Activated T-helper 9 cell treated with anti-CD3 and anti-CD28 coated beads, Interleukin-2, amount 50 U/mL, for 16 hours (primary cell): ENCODE measurements at regions not wholly inside any gene's neighbourhood (a gene's known extent, or its start where the extent isn't known, plus 50 kb on each side); places are given as distances from the start of the nearest gene placed in this dataset.

Source experiments
- DNase-seq: peaks from one replicate; pipeline ENCODE4 v3.0.0-alpha.2; 2020; ENCODE audit warnings: low read depth

DNA sequence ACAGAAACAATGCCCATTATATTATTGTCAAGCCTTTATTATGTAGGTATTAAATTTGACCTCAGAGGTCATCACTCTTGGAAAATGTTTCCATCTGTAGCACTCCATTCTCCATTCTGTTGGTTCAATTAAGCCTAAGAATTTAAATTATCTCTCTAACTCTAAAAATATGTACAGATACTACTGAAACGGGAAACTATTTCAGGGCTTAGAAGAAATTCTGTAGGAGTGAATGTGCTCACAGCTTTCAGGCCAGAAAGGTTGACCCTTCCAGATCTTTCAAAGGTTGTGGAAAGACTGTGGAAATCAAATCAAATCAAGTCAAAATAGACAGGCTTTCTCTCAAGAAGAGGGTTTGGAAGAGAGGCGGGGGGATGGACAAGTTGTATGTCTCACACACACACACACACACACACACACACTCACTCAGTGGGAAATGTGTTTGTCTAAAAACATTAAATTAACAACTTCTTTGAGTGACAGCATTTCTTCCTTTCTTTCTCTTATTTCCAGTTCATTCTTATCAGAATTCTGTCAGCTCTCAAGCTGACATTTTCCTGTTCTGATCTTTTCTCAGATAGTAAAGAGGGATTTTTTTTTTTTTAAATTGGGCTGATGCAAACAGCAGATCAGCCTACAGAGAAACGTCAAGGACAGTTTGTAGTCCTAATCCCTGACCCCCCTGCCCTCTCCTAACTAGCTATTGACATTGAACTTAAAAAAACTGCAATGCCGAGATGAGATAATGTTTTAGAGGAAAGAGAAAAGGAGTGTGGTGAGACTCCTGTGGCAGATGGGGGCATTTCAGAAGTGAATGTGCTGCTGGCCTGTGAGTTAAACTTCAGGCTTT lies 139.0 kb upstream of the ZFHX3 start:
- no peak for DNase-seq

GRCh38 chr16:73185737-73186136 lies 137.8 kb upstream of the ZFHX3 start:
- no peak for DNase-seq

DNA sequence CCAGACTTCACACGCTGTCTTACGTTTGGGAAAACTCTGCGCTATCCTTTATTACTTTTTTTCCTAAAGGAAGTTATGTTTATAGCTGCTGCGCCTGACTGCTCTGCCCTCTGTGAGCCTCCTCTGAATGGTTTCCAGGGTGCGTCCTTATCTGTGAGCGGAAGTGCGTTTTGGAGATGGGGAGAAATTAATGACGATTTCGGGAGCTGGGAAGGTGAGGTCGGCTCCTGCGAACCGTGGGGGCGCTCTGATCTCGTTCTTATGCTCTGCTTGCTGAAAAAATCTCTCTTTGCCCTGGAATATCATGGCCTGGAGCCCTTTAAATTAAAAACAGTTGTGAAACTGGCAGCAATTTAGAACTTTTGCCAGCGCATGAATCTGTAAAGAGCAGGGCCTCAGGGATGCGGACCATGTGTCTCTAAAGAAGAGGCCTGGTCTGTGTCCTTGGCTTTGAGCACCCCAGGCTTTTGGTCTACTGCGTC lies 135.7 kb upstream of the ZFHX3 start:
- DNase-seq = no peak

- no peak for DNase-seq
Observed at GRCh38 chr16:73179705-73180331, 131.9 kb upstream of the ZFHX3 start.

- DNase-seq = no peak
Observed at GRCh38 chr16:73177729-73178295, 129.9 kb upstream of the ZFHX3 start.

- DNase-seq = no peak
Observed at GRCh38 chr16:73176577-73177013, 128.7 kb upstream of the ZFHX3 start.

DNA sequence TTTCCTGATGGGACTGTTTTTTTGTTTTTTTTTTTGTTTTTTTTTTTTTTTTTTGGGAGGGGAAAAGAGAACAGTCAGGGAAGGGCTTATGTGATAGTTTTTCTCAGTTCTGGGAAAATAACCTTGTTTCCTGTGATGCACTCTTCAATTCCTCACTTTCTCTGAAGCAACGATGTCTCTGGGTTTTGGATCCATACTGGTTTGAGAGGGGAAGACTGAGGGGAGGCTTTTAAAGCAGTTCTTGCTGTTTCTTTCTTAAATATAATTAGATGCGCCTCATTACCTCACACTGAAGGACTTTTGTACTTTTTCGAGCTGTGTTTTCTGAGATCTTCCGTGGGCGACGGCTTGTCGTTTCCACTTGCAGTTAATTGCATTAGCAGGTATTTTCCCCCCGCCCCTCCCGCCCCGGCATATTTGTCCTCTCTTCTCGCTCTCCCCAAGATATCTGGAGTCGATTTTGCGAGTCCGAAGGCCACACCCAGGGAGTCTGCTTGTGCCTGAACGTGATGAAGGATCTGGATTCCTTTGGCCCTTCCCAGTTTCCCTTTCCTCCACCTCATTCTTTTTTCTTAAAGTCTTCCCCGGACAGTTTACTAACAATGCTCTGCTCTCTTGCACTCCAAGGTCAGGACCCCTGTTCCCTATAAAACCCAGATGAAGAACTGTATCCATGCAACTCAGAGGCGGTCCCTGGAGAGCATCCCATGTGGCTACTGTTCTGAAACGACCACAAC lies 125.2 kb upstream of the ZFHX3 start:
- DNase-seq = no peak

GRCh38 chr16:73172241-73172972 lies 124.5 kb upstream of the ZFHX3 start:
- no peak for DNase-seq

DNA sequence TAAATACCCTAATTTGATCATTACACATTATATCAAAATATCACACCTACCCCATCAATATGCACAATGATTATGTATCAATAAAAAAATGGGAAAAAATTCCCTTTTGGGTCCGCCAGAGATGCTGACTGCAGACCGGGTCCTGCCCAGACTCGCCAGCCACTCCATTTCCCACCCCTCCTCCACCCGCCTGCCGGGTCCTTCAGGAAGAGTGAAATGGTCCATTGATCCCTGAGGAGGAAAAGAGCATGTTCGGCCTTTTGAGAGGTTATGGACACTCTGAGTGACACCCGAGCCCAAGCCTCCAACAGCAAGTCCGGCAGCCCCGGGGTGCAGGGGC lies 123.9 kb upstream of the ZFHX3 start:
- no peak for DNase-seq

DNA sequence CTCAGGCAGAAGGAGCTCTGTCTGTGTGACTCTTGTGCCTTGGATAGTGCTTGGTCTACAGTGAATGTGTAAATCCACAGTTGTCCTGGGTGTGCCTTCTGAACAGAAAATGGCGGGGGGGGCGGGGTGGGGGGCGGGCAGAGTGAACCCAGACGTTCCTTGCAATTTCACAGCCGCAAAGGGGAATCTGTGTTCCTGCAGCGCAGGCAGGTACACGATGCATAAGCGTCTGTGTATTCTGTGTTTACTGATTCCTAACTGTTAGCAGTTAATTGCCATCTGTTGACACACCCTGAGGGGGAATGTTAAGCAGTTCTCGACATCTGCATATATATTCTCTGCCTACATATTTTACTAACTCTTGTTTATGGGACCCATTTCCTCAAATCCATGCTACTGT lies 123.5 kb upstream of the ZFHX3 start:
- DNase-seq = no peak

DNA sequence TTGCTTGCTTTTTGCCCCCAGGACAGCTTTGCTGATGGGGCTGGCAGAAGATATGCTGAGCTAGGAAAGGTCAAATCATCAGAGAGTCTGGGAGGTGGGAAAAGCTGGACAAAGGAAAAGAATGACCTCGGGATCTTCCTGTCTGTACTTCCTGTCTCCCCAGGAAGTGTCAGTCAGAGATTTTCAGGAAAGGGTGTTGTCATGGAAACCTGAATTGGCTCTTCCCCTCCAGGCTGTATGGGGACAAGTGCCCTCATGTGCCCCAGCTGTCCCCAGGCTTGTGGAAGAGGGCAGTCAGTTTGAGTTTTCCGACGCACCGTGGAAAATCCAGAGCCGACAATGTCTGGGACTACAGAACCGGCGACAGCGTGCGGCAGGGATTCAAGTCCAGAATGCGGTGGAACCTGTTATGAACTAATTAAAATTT lies 122.7 kb upstream of the ZFHX3 start:
- DNase-seq = no peak

DNA sequence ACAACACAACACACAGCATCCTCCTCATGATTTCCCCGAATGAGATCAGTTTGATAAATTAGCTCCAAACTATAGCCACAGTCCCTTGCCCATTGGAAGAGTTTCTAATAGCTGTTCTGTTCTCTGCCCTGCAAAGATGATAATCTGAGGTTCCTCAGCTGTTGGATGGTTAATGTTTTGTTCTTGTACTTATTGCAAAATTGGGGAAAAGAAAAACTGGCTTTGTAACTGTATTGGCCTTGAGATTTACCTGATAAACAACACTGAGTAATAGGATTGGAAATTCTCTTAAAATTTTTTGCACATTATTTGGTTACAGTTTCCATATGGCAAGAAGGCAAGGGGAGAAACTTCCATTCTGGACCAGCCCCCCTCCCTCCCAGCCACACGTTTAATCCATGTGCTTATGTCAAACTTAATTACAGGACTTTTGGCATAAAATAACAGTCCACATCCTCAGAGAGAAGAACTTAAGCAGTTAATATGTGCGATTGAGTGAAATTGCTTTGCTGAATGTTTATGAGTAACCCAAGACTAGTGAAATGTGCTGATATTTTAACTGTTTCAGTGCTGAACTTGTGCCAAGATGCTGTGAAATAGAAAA lies 119.1 kb upstream of the ZFHX3 start:
- DNase-seq = no peak

- no peak for DNase-seq
Observed at GRCh38 chr16:73166441-73166851, 118.5 kb upstream of the ZFHX3 start.

DNA sequence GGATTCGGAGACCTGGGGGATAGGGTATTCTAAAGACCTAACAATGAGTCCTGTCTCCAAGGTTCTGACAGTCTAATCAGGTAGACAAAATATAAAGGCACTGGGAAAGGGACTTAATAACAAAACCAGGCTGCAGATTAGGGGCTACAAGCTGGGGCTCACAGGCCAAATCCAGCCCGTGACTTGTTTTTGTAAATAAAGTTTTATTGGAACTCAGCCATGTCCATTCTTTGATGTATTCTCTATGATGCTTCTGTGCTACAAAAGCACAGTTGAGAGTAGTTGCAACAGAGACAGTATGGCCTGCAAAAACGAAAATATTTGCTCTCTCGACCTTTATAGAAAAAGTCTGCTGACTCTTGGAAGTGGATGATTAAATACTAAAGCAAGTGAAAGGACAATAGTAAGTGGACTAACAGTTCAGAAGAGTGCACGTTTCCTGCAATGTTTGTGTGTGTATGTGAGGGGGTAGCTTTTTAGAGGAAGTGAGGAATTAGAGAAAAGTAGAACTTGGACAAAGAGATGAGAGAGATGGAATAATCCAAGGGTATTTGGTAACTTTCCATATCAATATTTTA lies 115.4 kb upstream of the ZFHX3 start:
- DNase-seq = no peak

DNA sequence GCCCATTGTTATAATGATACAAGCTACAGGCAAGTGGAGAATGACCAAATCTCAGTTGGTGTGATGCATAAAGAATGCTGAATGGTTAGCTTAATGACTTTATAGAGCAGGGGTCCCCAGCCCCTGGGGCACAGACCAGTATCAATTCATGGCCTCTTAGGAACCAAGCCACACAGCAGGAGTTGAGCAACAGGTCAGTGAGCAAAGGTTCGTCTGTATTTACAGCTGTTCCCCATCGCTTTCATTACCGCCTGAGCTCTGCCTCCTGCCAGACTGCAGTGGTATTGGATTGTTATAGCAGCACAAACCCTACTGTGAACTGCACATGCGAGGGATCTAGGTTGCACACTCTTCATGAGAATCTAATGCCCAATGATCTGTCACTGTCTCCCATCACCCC lies 114.0 kb upstream of the ZFHX3 start:
- DNase-seq = no peak

GRCh38 chr16:73159296-73159695 lies 111.4 kb upstream of the ZFHX3 start:
- no peak for DNase-seq

- no peak for DNase-seq
Observed at GRCh38 chr16:73157861-73158260, 109.9 kb upstream of the ZFHX3 start.

- no peak for DNase-seq
Observed at GRCh38 chr16:73154063-73154870, 106.3 kb upstream of the ZFHX3 start.

- no peak for DNase-seq
Observed at GRCh38 chr16:73152386-73153125, 104.6 kb upstream of the ZFHX3 start.
